Large intestine (tissue), 3 donors: ENCODE measurements at regions not wholly inside any gene's neighbourhood (a gene's known extent, or its start where the extent isn't known, plus 50 kb on each side); places are given as distances from the start of the nearest gene placed in this dataset.

Experiments used
- DNase-seq, 2 donors: peaks; one replicate each; pipeline versions ENCODE4 v3.0.0 to v3.0.0-alpha.2; 2013
- H3K27ac ChIP-seq: one replicate; pipeline ENCODE4 v1.5.1; 2013; ENCODE audit warnings: low read length
- H3K27me3 ChIP-seq: 2 replicates; pipeline ENCODE4 v1.6.1; 2013; ENCODE audit warnings: low read length; ENCODE audit not compliant: control insufficient read depth, insufficient read depth
- H3K36me3 ChIP-seq: 2 replicates; pipeline ENCODE4 v1.6.1; 2013; ENCODE audit warnings: low read length; ENCODE audit not compliant: control insufficient read depth, insufficient read depth
- H3K4me1 ChIP-seq: one replicate; pipeline ENCODE4 v1.6.1; 2013; ENCODE audit warnings: low read length; ENCODE audit not compliant: control insufficient read depth, insufficient read depth
- H3K4me3 ChIP-seq: one replicate; pipeline ENCODE4 v1.5.1; 2013; ENCODE audit warnings: low read length
- H3K9me3 ChIP-seq: one replicate; pipeline ENCODE4 v1.6.1; 2013; ENCODE audit warnings: mild to moderate bottlenecking, low read depth, low read length, moderate library complexity; ENCODE audit not compliant: control insufficient read depth
- WGBS: methylation state at CpG from one replicate; pipeline ENCODE4 v1.1.5; 2013; ENCODE audit warnings: low lambda C conversion rate; ENCODE audit not compliant: insufficient coverage; 5-methylcytosine and 5-hydroxymethylcytosine counted together

DNA sequence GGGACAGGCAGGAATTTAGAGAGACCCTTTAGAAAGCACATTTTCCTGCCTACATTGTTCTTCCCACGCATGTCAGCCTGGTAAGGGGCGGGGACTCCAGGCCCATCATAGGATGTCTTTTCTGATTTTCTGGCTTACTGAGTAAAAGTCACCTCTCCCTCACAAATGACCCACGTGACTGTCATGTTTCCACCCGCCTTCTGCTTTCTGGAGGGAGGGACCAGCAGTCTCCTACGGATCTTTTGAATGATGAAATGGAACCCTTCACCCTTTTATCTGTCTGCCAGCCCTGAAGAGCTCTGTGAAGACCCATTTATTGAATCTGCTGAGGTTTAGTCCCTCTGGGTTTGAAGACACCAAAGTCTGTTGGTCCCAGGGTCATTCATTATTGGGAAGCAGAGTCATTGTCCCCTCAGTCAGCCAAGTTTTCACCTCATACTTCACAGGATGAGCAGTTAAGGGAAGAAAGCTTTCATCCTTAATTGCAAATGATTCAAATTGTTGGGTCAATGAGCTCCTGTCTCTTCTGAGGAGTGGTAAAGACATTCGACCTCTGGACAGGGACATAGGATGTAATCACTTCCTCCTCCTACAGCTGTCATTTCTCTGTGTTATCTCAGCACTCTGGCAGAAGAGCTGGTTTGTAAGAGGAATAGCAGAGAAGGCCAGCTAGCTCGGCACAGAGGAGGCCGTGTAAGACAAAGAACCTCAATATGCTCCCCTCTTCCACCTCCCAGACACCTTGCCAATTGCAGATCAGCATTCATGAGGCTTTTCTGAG is 446.1 kb downstream of the HS3ST3B1 start:
- 70% methylated on average over 2 of the region's 8 CpGs for WGBS
- Histone ChIP-seq H3K4me3 (no peak overlapping the region), H3K4me1 (no peaks in the 10 kb centered on the region), H3K9me3 (no peaks in the 10 kb centered on the region), H3K27ac (no peak overlapping the region), H3K36me3 (no peaks in the 10 kb centered on the region), H3K27me3 (no peaks in the 10 kb centered on the region)
- peak in 1 of 2 donors; percentile 10 for DNase-seq

DNA sequence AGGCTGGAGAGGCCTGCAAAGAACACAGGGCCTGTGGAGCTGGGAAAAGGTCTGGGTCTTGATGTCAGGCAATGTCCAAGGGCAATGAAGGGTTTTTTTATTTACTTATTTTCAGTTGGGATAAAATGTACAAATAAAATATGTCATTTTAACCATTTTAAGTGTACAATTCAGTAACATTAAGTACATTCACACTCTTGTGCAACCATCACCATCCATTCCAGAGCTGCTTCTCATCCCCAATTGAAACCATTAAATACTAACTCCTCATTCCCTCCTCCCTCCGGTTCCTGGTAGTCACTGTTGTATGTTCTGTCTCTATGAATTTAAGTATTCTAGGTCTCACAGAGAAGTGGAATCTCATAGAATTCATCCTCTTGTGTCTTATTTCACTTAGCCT is 444.7 kb downstream of the HS3ST3B1 start:
- no CpG with 5 or more reads among the region's 1 CpG for whole genome bisulfite sequencing
- H3K36me3 ChIP-seq, result no peaks in the 10 kb centered on the region
- H3K27ac ChIP-seq, result no peak overlapping the region
- DNase-seq, result no peak
- H3K9me3 ChIP-seq, result no peaks in the 10 kb centered on the region
- H3K4me3 ChIP-seq, result no peak overlapping the region
- no peaks in the 10 kb centered on the region for H3K27me3 ChIP-seq
- H3K4me1 ChIP-seq, result no peaks in the 10 kb centered on the region

DNA sequence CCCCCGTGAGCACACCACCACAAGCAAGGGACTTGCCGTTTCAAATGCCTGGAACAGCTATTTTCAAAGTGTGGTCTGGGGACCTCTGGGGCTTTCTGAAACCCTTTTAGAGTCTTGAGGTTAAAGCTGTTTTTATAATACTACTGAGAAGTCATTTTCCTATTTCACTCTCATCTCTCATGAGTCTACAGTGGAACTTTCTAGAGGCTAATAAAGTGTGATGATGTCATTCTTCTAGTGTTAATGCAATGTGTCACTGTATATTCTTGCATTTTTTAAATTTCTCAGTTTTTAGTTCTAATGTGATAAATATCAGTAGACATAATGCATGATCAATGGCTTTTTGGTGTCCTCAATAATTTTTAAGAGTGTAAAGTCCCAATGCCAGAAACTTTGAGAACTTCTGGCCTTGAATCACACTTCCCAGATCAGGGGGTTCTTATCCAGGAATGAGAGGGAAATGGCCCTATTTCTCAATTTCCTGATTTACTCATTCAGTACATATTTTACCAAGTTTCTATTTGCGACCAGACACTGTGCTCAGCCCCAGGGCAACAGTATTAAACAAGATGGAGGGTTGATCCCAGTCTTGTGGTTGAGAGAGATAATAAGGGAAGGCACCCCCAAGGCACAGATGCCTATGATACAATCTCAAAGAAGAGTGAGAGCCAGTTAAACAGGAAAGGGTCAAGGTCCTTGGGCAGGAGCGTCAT is 444.0 kb downstream of the HS3ST3B1 start:
- Histone ChIP-seq H3K27me3 (no peaks in the 10 kb centered on the region), H3K4me1 (no peaks in the 10 kb centered on the region), H3K36me3 (no peaks in the 10 kb centered on the region), H3K27ac (no peak overlapping the region), H3K9me3 (no peaks in the 10 kb centered on the region), H3K4me3 (no peak overlapping the region)
- WGBS, result no CpG with 5 or more reads among the region's 4 CpGs
- DNase-seq, result no peak

DNA sequence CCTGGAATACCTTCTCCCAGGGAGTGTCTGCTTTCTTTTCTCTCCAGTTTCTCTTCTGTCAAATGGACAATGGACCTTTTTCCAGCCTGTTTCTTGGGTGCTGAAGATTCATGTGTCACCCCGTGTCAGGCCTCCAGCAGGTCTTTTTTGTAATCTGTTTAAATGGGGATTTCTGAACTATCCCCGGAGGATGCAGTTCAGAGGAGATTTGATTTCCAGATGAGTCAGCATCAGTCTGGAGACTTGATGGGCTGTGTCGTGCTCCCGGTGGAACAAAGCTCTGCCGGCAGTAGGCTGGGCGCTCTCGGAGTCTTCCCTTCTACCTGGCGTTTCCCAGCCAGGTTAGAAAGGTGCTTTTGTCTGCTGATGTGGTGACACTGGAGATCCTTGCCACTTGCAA is 440.6 kb downstream of the HS3ST3B1 start:
- Histone ChIP-seq H3K36me3 (no peaks in the 10 kb centered on the region), H3K4me1 (no peaks in the 10 kb centered on the region), H3K27me3 (no peaks in the 10 kb centered on the region), H3K4me3 (no peak overlapping the region), H3K9me3 (no peaks in the 10 kb centered on the region), H3K27ac (no peak overlapping the region)
- no peak for DNase-seq
- 100% methylated on average over 1 of the region's 8 CpGs for WGBS

DNA sequence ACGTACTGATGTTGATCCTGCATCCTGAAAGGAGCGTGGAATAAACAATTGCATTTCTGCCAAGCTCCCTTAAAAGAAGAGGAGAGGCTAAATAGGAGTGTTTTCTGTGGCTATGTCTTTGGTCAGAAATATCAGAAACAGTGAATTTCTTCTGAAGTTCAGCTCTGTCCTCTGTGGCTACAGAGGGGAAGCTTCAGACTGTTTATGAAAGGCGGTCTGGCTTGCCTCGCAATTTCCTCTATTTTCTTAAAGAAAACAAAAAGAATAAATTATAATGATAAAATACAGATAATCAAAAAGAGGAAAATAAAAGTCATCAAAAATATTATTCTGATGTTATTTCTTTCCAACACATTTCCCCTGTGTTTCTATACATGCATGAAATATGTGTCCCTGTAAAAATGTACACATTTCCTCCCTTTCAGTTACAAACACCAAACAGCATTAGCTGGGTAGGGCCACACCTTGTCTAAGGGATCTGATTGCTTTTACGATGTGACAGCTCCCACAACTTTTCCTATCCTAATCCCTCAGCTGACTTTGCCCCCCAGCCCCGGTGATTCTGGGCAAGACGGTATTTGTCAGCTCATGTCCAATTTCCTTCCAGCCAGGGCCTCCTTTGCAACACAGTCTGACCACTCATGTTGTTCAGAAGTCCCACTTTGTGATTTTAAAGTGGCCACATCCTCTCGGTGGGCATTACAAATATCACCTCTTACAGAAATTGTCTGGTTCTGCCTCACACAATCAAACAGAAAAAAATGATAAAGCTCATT is 439.0 kb downstream of the HS3ST3B1 start:
- H3K4me1 ChIP-seq, result no peaks in the 10 kb centered on the region
- no peaks in the 10 kb centered on the region for H3K36me3 ChIP-seq
- DNase-seq, result no peak
- no peaks in the 10 kb centered on the region for H3K27me3 ChIP-seq
- H3K9me3 ChIP-seq, result no peaks in the 10 kb centered on the region
- 80% methylated on average over 3 of the region's 8 CpGs for WGBS
- H3K27ac ChIP-seq, result no peak overlapping the region
- no peak overlapping the region for H3K4me3 ChIP-seq

DNA sequence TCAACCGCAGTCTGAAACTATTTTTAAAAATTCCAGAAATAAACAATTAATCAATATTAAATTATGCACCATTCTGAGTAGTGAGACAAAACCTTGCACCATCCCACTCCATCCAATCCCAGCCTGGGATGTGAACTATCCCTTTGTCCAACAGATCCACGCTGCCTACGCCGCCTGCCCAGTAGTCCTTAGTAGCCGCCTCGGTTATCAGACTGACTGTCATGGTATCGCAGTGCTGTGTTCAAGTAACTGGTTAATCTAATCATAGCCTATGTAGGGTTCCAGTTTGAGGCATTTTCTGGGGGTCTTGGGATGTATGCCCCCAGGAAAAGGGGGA is 437.7 kb downstream of the HS3ST3B1 start:
- Histone ChIP-seq H3K36me3 (no peaks in the 10 kb centered on the region), H3K9me3 (no peaks in the 10 kb centered on the region), H3K4me3 (no peak overlapping the region), H3K27ac (no peak overlapping the region), H3K27me3 (no peaks in the 10 kb centered on the region), H3K4me1 (no peaks in the 10 kb centered on the region)
- 100% methylated on average over 1 of the region's 7 CpGs for WGBS
- DNase-seq, result no peak

DNA sequence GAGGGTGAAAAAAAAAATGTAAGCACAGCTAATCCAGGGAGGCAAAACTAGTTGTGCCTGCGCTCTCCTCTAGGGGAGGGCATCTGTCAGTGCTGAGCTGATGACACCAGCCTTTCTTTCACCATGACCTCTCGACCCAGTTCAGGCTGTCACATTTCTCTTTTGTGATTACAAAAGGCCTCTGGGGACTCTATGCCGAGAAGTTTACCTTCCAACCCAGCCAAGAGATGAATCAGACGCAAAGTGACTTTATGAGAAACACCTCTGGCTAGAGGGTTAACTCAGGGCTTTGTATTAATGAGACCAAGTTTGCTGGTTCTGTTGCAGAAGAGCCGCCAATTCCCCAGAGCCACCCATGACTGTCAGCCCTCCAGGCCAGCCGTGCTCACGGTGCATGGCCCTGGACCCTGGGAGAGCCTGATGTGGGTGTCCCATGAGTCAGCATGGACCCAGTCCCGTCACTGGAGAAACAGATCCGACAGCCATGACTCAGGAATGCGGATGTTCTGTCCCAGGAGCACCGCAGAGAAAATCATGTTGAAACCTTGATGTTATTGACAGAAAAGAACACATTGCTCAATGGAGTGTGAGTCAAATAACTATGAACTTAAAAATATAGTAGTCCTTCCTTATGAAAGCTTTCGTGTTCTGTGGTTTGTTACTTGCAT is 437.2 kb downstream of the HS3ST3B1 start:
- no peaks in the 10 kb centered on the region for H3K4me1 ChIP-seq
- H3K36me3 ChIP-seq, result no peaks in the 10 kb centered on the region
- no peaks in the 10 kb centered on the region for H3K9me3 ChIP-seq
- no peaks in the 10 kb centered on the region for H3K27me3 ChIP-seq
- no peak overlapping the region for H3K4me3 ChIP-seq
- 82% methylated on average over 3 of the region's 12 CpGs for WGBS
- no peak overlapping the region for H3K27ac ChIP-seq
- no peak for DNase-seq

DNA sequence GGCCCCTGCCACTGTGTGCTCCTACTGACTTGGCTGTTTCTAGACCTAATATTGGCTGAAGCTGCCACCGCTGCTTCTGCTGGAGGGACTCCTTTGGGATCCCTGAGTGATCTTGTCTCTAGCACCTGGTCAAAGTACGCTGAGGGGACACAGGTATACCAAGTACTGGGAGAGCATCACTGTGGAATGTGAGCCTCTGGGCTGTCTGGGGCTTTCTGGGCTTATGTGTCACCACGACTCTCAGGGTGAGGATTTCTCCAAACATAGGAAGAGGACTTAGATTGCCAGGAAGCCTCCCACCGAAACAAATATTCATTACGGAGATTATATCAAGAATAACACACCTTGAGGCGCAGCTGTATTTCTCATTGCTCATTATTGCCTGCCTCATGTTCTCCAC is 435.8 kb downstream of the HS3ST3B1 start:
- Histone ChIP-seq H3K4me1 (no peaks in the 10 kb centered on the region), H3K4me3 (no peak overlapping the region), H3K36me3 (no peaks in the 10 kb centered on the region), H3K27me3 (no peaks in the 10 kb centered on the region), H3K9me3 (no peaks in the 10 kb centered on the region), H3K27ac (no peak overlapping the region)
- no peak for DNase-seq
- WGBS, result no CpG with 5 or more reads among the region's 6 CpGs

DNA sequence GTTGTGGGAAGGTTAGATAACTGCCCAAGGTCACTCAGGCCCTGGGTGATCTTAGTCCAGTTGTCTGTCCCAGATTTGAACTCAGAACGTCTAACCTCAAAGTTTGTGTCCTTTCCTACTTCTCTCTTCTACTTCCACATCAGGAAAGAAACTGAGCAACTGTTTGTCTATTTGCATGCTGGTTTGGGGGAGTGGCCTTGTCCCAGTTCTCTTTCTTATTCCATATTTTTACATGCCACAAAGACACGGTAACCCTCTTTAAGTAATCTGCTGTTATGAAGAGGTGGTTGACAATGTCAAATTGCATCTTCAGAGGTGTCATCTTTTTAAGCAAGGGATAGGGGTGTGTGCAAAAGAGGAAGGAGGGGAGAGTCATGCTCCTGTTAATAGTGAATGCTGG is 432.5 kb downstream of the HS3ST3B1 start:
- no peak overlapping the region for H3K27ac ChIP-seq
- no peak for DNase-seq
- no peaks in the 10 kb centered on the region for H3K27me3 ChIP-seq
- H3K4me3 ChIP-seq, result no peak overlapping the region
- no peaks in the 10 kb centered on the region for H3K36me3 ChIP-seq
- WGBS, result 100% methylated on average over 1 of the region's 2 CpGs
- no peaks in the 10 kb centered on the region for H3K9me3 ChIP-seq
- H3K4me1 ChIP-seq, result no peaks in the 10 kb centered on the region

DNA sequence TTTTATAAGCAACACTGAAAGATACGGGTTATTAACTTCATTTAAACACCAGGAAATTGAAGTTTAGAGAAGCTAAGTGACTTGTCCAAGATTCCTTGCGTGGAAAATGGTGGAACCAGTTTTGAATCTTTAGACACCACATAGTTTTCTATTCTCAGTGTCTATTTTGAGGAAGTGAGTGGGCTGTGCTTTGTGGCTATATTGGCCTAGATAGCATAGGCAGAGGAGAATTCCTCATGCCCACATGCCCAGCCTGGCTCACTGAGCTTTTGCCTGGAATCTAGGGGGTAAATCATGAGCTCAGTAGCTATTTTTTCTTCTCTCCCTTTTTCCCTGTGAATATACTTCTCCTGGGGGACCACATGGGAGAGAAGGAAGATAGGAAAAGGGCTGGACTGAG is 431.3 kb downstream of the HS3ST3B1 start:
- Histone ChIP-seq H3K27ac (no peak overlapping the region), H3K36me3 (no peaks in the 10 kb centered on the region), H3K4me1 (no peaks in the 10 kb centered on the region), H3K27me3 (no peaks in the 10 kb centered on the region), H3K4me3 (no peak overlapping the region), H3K9me3 (no peaks in the 10 kb centered on the region)
- DNase-seq, result no peak
- no CpG with 5 or more reads among the region's 2 CpGs for WGBS
